ENCODE measurements at regions not wholly inside any gene's neighbourhood (a gene's known extent, or its start where the extent isn't known, plus 50 kb on each side); places are given as distances from the start of the nearest gene placed in this dataset.
"Not testable (repeated sequence)": the region's sequence is repeated elsewhere in the genome, so short reads cannot be mapped to it uniquely, and the experiment has no call there.

DNA sequence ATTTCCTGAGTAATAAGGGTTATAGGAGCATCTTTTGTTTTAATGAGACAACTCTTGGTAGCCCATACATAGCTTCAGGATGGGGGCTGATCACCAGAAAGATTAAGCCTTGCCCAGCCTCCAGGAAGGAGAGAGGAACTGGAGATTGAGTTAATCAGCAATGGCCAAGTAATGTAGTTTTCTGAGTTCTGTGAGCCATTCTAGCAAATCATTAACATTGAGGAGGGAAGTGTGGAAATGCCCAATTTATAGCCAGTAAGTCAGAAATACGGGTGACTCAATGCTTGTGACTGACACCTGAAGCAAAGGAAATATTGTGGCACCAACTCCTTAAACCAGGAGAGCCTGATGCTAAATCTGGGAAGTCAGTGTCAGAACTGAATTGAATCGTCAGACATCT is 205.1 kb upstream of the SRD5A2 start:
- Histone ChIP-seq H3K4me3 (no peak overlapping the region), H3K27ac (no peak overlapping the region), H3K4me1 (no peaks in the 10 kb centered on the region), H3K36me3 (no peaks in the 10 kb centered on the region), H3K9me3 (peaks cover 0 to 23% (median 14%) of the 10 kb centered on the region in 8 donors), H3K27me3 (replicated peaks in 1 of 7) (no peaks in the 10 kb centered on the region)
- DNase-seq = no peak
- TF ChIP-seq POLR2AphosphoS5 (IDR thresholded peaks at IDR 0.05) (no peak), POLR2A (IDR thresholded peaks at IDR 0.05) (no peak)
- TF ChIP-seq, protein P1, sequence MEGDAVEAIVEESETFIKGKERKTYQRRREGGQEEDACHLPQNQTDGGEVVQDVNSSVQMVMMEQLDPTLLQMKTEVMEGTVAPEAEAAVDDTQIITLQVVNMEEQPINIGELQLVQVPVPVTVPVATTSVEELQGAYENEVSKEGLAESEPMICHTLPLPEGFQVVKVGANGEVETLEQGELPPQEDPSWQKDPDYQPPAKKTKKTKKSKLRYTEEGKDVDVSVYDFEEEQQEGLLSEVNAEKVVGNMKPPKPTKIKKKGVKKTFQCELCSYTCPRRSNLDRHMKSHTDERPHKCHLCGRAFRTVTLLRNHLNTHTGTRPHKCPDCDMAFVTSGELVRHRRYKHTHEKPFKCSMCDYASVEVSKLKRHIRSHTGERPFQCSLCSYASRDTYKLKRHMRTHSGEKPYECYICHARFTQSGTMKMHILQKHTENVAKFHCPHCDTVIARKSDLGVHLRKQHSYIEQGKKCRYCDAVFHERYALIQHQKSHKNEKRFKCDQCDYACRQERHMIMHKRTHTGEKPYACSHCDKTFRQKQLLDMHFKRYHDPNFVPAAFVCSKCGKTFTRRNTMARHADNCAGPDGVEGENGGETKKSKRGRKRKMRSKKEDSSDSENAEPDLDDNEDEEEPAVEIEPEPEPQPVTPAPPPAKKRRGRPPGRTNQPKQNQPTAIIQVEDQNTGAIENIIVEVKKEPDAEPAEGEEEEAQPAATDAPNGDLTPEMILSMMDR (IDR thresholded peaks at IDR 0.05 in 8 of 11, conservative IDR thresholded peaks at IDR 0.05 in 3 of 11) = no peak
- intact Hi-C loops (cut with DNase I; ENCODE audit: low total_unique reads) = no loop called here
- WGBS, 5 donors = 78 to 88% (median 84%) methylated on average over 2 of the region's 2 CpGs

DNA sequence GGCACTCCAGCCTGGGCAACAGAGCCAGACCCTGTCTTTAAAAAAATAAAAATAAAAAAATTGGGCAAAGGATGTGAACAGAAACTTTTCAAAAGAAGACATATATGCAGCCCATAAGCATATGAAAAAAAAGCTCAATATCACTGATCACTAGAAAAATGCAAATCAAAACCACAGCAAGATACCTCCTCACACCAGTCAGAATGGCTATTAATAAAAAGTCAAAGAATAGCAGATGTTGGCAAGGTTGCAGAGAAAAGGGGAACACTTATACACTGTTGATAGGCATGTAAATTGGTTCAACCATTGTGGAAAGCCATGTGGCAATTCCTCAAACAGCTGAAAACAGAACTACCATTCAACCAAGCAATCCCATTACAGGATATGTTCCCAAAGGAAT is 204.1 kb upstream of the SRD5A2 start:
- no peak for DNase-seq
- H3K27me3 ChIP-seq (replicated peaks in 1 of 7) = no peaks in the 10 kb centered on the region
- intact Hi-C loops (cut with DNase I; ENCODE audit: low total_unique reads) = no loop called here
- H3K9me3 ChIP-seq = peaks cover 0 to 24% (median 14%) of the 10 kb centered on the region in 8 donors
- no peaks in the 10 kb centered on the region for H3K36me3 ChIP-seq
- TF ChIP-seq POLR2A (IDR thresholded peaks at IDR 0.05) (no peak), POLR2AphosphoS5 (IDR thresholded peaks at IDR 0.05) (no peak)
- TF ChIP-seq, protein P1 (IDR thresholded peaks at IDR 0.05 in 8 of 11, conservative IDR thresholded peaks at IDR 0.05 in 3 of 11) = no peak
- H3K4me1 ChIP-seq = no peaks in the 10 kb centered on the region
- no peak overlapping the region for H3K27ac ChIP-seq
- no peak overlapping the region for H3K4me3 ChIP-seq

DNA sequence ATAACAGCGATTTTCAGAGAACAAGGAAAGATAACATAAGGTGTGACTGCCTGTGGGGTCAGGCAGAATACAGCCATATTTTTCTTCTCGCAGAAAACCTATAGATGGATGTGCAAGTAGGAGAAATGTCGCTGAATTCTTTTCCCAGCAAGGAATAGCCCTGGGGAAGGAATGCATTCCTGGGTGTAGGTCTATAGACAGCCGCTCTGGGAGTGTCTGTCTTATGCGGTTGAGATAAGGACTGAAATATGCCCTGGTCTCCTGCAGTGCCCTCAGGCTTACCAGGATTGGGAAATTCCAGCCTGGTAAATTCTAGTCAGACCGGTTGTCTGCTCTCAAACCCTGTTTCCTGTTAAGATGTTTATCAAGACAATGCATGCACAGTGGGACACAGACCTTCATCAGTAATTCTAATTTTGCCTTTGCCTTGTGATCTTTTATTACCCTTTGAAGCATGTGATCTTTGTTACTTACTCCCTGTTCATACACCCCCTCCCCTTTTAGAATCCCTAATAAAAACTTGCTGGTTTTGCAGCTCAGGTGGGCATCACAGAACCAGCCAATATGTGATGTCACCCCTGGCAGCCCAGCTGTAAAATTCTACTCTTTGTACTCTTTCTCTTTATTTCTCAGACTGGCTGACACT is 202.8 kb upstream of the SRD5A2 start:
- H3K27me3 ChIP-seq (replicated peaks in 1 of 7); H3K27ac ChIP-seq; H3K4me1 ChIP-seq; intact Hi-C loops (cut with DNase I; ENCODE audit: low total_unique reads); H3K4me3 ChIP-seq; DNase-seq; H3K36me3 ChIP-seq: not testable (repeated sequence)
- 73 to 81% (median 77%) methylated on average over 6 of the region's 6 CpGs for WGBS, 5 donors
- H3K9me3 ChIP-seq = peaks cover 0 to 24% (median 14%) of the 10 kb centered on the region in 8 donors

DNA sequence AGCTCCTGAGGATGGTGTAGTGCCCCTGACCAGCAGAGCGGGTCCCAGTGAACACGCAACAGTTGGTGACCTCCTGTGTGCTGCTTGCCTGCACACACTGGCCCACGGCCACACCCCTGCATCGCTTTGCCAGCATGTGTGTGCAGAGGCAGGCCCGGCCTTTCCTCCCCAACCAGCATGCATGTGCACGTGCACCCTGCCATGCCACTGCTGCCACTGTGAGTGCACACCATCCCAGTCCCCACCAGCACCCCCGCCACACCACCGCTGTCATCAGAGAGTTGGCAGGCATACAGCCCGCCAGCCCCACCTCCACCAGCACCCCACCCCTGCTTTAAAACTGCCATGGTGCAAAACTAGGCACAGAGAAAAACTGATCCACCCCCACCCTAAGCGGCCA is 197.4 kb upstream of the SRD5A2 start:
- Histone ChIP-seq H3K9me3 (peaks cover 0 to 14% (median 5%) of the 10 kb centered on the region in 8 donors), H3K4me1 (no peaks in the 10 kb centered on the region), H3K27ac (no peak overlapping the region), H3K4me3 (no peak overlapping the region), H3K27me3 (replicated peaks in 1 of 7) (no peaks in the 10 kb centered on the region), H3K36me3 (no peaks in the 10 kb centered on the region)
- intact Hi-C loops (cut with DNase I; ENCODE audit: low total_unique reads) = no loop called here
- DNase-seq = no peak
- no peak for TF ChIP-seq POLR2AphosphoS5 (IDR thresholded peaks at IDR 0.05)
- TF ChIP-seq POLR2A (IDR thresholded peaks at IDR 0.05) = no peak
- TF ChIP-seq, protein P1 (IDR thresholded peaks at IDR 0.05 in 8 of 11, conservative IDR thresholded peaks at IDR 0.05 in 3 of 11) = no peak
- WGBS, 5 donors = 59 to 93% (median 87%) methylated on average over 6 to 10 of the region's 10 CpGs

DNA sequence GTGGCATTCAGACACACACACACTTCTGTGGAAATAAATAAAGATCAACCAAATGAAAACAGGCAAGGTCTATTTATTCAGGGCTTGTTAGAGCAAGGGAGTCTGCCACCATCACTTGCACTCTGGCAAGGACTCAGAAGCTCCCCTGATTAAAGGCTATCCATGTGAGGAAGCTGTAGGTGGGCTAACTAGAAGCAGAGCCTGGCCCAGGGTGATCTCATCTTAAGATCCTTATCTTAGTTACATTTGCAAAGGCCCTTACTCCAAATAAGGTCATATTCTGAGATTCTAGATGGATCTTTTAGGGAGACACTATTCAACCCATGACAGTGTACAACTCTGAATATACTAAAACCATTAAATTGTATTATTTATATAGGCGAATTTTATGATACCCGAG is 190.0 kb upstream of the SRD5A2 start:
- Histone ChIP-seq H3K9me3 (no peaks in the 10 kb centered on the region), H3K4me1 (no peaks in the 10 kb centered on the region), H3K4me3 (no peak overlapping the region), H3K27me3 (replicated peaks in 1 of 7) (no peaks in the 10 kb centered on the region), H3K36me3 (no peaks in the 10 kb centered on the region), H3K27ac (no peak overlapping the region)
- DNase-seq = no peak
- 83 to 94% (median 89%) methylated on average over 2 of the region's 2 CpGs for WGBS, 5 donors
- TF ChIP-seq POLR2A (IDR thresholded peaks at IDR 0.05) (no peak), POLR2AphosphoS5 (IDR thresholded peaks at IDR 0.05) (no peak)
- TF ChIP-seq, protein P1 (IDR thresholded peaks at IDR 0.05 in 8 of 11, conservative IDR thresholded peaks at IDR 0.05 in 3 of 11) = no peak
- intact Hi-C loops (cut with DNase I; ENCODE audit: low total_unique reads) = no loop called here

Measured in spleen (tissue), 11 donors.